Neuronal stem cell (in vitro differentiated cells): ENCODE measurements at regions not wholly inside any gene's neighbourhood (a gene's known extent, or its start where the extent isn't known, plus 50 kb on each side); places are given as distances from the start of the nearest gene placed in this dataset.

Experiments used
- DNase-seq: peaks from one replicate; pipeline ENCODE4 v3.0.0-alpha.2; 2013; ENCODE audit warnings: low spot score
- H2AFZ ChIP-seq: one replicate; pipeline ENCODE4 v1.6.1; 2013; ENCODE audit warnings: mild to moderate bottlenecking, low read length, inconsistent platforms
- H2AK5ac ChIP-seq: 2 replicates; pipeline ENCODE4 v1.6.1; 2013; ENCODE audit warnings: low read depth, mild to moderate bottlenecking, inconsistent platforms, low read length, moderate library complexity, mixed read lengths
- H2BK120ac ChIP-seq: 2 replicates; pipeline ENCODE4 v1.6.1; 2013; ENCODE audit warnings: low read depth, mild to moderate bottlenecking, inconsistent platforms, low read length, moderate library complexity, mixed read lengths
- H2BK12ac ChIP-seq: one replicate; pipeline ENCODE4 v1.6.1; 2013; ENCODE audit warnings: low read length, inconsistent platforms
- H2BK15ac ChIP-seq: 2 replicates; pipeline ENCODE4 v1.6.1; 2013; ENCODE audit warnings: mild to moderate bottlenecking, low read length, inconsistent platforms, mixed read lengths
- H2BK5ac ChIP-seq: one replicate; pipeline ENCODE4 v1.6.1; 2013; ENCODE audit warnings: inconsistent platforms, mild to moderate bottlenecking, low read length, moderate library complexity
- H3K14ac ChIP-seq: one replicate; pipeline ENCODE4 v1.6.1; 2013; ENCODE audit warnings: low read length, inconsistent platforms
- H3K18ac ChIP-seq: 2 replicates; pipeline ENCODE4 v1.6.1; 2013; ENCODE audit warnings: low read length, inconsistent platforms
- H3K23ac ChIP-seq: 2 replicates; pipeline ENCODE4 v1.6.1; 2013; ENCODE audit warnings: low read depth, mild to moderate bottlenecking, mixed read lengths, low read length, inconsistent platforms; ENCODE audit not compliant: poor library complexity
- H3K27ac ChIP-seq: replicated peaks from 3 replicates; pipeline ENCODE4 v1.5.1; 2013; ENCODE audit warnings: low read length, inconsistent platforms
- H3K27me3 ChIP-seq, 3 experiments: 2 replicates each; pipeline ENCODE4 v1.6.1; 2013; ENCODE audit warnings: low read length in 3 of 3, mild to moderate bottlenecking in 2 of 3, inconsistent platforms in 1 of 3, low read depth in 1 of 3, mixed read lengths in 1 of 3, moderate library complexity in 1 of 3; ENCODE audit not compliant: control insufficient read depth in 3 of 3, insufficient read depth in 3 of 3
- H3K36me3 ChIP-seq, 2 donors: replicated peaks in 1 of 2; 2 replicates each; pipeline ENCODE4 v1.6.1; 2013; ENCODE audit warnings: low read length in 2 of 2; ENCODE audit not compliant: control insufficient read depth in 2 of 2, insufficient read depth in 2 of 2
- H3K4ac ChIP-seq: 2 replicates; pipeline ENCODE4 v1.6.1; 2013; ENCODE audit warnings: inconsistent platforms, mild to moderate bottlenecking, low read length, moderate library complexity
- H3K4me1 ChIP-seq, 2 donors: 1 replicate in 1 of 2; 2 replicates in 1 of 2; pipeline ENCODE4 v1.6.1; 2013; ENCODE audit warnings: low read length in 2 of 2, low read depth in 1 of 2; ENCODE audit not compliant: control insufficient read depth in 2 of 2, insufficient read depth in 1 of 2
- H3K4me2 ChIP-seq: one replicate; pipeline ENCODE4 v1.6.1; 2013; ENCODE audit warnings: mild to moderate bottlenecking, low read length, inconsistent platforms; ENCODE audit not compliant: insufficient read depth, poor library complexity, severe bottlenecking
- H3K4me3 ChIP-seq, 2 donors: 2 replicates each; pipeline ENCODE4 v1.5.1; 2013; ENCODE audit warnings: low read length in 2 of 2, mild to moderate bottlenecking in 2 of 2, inconsistent platforms in 1 of 2, moderate library complexity in 1 of 2
- H3K79me1 ChIP-seq: one replicate; pipeline ENCODE4 v1.6.1; 2013; ENCODE audit warnings: low read depth, mild to moderate bottlenecking, inconsistent platforms, low read length, moderate library complexity
- H3K9ac ChIP-seq: one replicate; pipeline ENCODE4 v1.6.1; 2013; ENCODE audit warnings: mild to moderate bottlenecking, low read depth, low read length, inconsistent platforms; ENCODE audit not compliant: poor library complexity
- H3K9me3 ChIP-seq, 2 donors: replicated peaks in 1 of 2; 2 replicates each; pipeline versions ENCODE3 to v1.6.1; 2013; ENCODE audit warnings: low read length in 2 of 2, mild to moderate bottlenecking in 2 of 2, inconsistent platforms in 1 of 2, low read depth in 1 of 2, mixed read lengths in 1 of 2, moderate library complexity in 1 of 2; ENCODE audit not compliant: control insufficient read depth in 2 of 2, insufficient read depth in 1 of 2
- H4K8ac ChIP-seq: one replicate; pipeline ENCODE4 v1.6.1; 2013; ENCODE audit warnings: low read depth, mild to moderate bottlenecking, inconsistent platforms, low read length, moderate library complexity
- H4K91ac ChIP-seq: one replicate; pipeline ENCODE4 v1.6.1; 2013; ENCODE audit warnings: low read length, low read depth, mild to moderate bottlenecking, inconsistent platforms; ENCODE audit not compliant: poor library complexity
- WGBS, 2 donors: extraction: QIAGEN DNeasy Blood & Tissue Kit; methylation state at CpG; one replicate each; pipeline ENCODE4 v1.1.7; 2013; ENCODE audit warnings: missing lambda C conversion rate in 2 of 2, mixed read lengths in 1 of 2; ENCODE audit not compliant: insufficient read length in 2 of 2, insufficient replicate concordance in 1 of 2; ENCODE audit errors: extremely low coverage in 2 of 2; 5-methylcytosine and 5-hydroxymethylcytosine counted together

DNA sequence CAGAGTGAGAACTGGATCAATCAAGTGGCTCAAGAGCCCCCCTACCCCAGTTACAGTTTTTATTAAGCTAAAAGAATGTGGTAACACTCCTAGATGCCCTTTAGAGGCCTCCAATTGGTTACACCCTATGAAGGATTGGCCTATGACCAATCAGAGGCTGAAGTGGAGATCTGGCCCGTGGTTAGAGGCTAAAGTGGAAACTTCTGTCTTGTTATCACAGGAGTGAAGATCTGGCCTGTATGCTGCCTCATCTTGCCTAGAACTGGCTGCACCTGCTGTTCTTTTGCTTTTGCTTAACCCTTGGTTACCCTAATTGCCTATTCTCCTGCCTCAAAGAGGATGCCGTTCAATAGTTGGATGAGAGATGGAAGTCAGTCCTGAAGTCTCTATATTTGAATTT, 100.1 kb upstream of the MAP2 start:
- no peaks in the 10 kb centered on the region for H3K36me3 ChIP-seq
- no peak overlapping the region for H3K4me2 ChIP-seq
- H3K4me1 ChIP-seq = peaks cover 0 to 2% of the 10 kb centered on the region in 2 donors
- H3K4me3 ChIP-seq = no peak overlapping the region
- no peak overlapping the region for H3K18ac ChIP-seq
- H3K27ac ChIP-seq = no peak overlapping the region
- no peak overlapping the region for H2AK5ac ChIP-seq
- H3K79me1 ChIP-seq = no peaks in the 10 kb centered on the region
- H3K27me3 ChIP-seq = no peaks in the 10 kb centered on the region
- H3K14ac ChIP-seq = no peak overlapping the region
- H2BK15ac ChIP-seq = no peak overlapping the region
- H3K9ac ChIP-seq = no peak overlapping the region
- no CpG with 5 or more reads among the region's 2 CpGs for WGBS, 2 donors
- H4K91ac ChIP-seq = no peak overlapping the region
- H2BK120ac ChIP-seq = no peak overlapping the region
- no peak overlapping the region for H2BK5ac ChIP-seq
- H3K23ac ChIP-seq = no peak overlapping the region
- DNase-seq = no peak
- no peak overlapping the region for H4K8ac ChIP-seq
- no peak overlapping the region for H2AFZ ChIP-seq
- H3K9me3 ChIP-seq = no peaks in the 10 kb centered on the region
- H2BK12ac ChIP-seq = no peak overlapping the region
- no peak overlapping the region for H3K4ac ChIP-seq

DNA sequence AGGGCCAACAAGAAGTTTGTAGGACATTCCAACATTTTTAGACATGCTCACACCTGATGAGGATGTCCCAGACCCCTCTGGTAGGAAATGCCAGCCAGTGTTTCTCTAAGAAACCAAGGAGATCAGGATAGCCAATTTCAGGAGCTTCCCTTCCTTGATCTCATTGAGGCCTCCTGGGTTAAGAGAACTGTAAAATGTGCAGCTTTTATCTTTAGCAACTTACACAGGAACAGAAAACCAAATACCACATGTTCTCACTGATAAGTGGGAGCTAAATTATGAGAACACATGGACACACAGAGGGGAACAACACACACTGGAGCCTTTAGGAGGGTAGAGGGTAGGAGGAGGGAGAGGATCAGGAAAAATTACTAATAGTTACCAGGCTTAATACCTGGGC, 99.6 kb upstream of the MAP2 start:
- H3K27ac ChIP-seq = no peak overlapping the region
- no peak overlapping the region for H3K23ac ChIP-seq
- no peak overlapping the region for H3K4me3 ChIP-seq
- no peaks in the 10 kb centered on the region for H3K9me3 ChIP-seq
- H2AFZ ChIP-seq = no peak overlapping the region
- no peak overlapping the region for H2BK120ac ChIP-seq
- H3K14ac ChIP-seq = no peak overlapping the region
- no peak overlapping the region for H3K9ac ChIP-seq
- no peaks in the 10 kb centered on the region for H3K36me3 ChIP-seq
- peaks cover 0 to 2% of the 10 kb centered on the region in 2 donors for H3K4me1 ChIP-seq
- H3K4me2 ChIP-seq = no peak overlapping the region
- H2BK15ac ChIP-seq = no peak overlapping the region
- DNase-seq = no peak
- no peak overlapping the region for H4K91ac ChIP-seq
- H2BK5ac ChIP-seq = no peak overlapping the region
- no peak overlapping the region for H3K18ac ChIP-seq
- no peak overlapping the region for H2AK5ac ChIP-seq
- no peaks in the 10 kb centered on the region for H3K27me3 ChIP-seq
- H2BK12ac ChIP-seq = no peak overlapping the region
- H4K8ac ChIP-seq = no peak overlapping the region
- H3K4ac ChIP-seq = no peak overlapping the region
- no peaks in the 10 kb centered on the region for H3K79me1 ChIP-seq

DNA sequence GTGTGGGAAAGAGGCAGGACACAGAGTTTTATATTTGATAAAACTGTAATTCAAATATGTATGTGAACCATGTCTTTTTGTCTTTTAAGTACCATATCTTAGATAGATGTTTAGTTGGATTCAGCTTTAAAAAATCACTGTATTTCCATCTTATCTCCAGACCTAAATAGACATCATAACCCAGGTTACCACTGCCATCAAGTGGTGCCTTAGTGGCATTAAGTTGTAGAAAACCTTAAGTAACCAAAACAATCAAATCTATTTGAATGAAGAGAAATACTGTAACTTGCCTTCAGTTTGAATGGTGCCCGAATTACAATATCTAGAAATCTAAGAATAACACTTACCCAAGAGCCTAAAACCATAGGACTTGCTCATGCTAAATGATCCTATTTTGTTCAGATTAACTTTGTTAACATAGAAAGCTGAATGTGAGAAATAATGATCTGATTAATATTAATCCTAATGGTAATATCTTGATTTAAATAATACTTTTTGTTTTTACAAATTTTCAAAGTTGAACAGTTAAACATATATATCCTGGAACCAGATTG, 92.5 kb upstream of the MAP2 start:
- H4K8ac ChIP-seq = no peak overlapping the region
- H3K9me3 ChIP-seq = no peaks in the 10 kb centered on the region
- no peak overlapping the region for H3K4me3 ChIP-seq
- no peak overlapping the region for H4K91ac ChIP-seq
- H3K4me1 ChIP-seq = no peaks in the 10 kb centered on the region
- H3K27ac ChIP-seq = no peak overlapping the region
- no peak overlapping the region for H2AFZ ChIP-seq
- H3K4ac ChIP-seq = no peak overlapping the region
- no peak overlapping the region for H2BK15ac ChIP-seq
- H3K4me2 ChIP-seq = no peak overlapping the region
- WGBS, 2 donors = no CpG with 5 or more reads among the region's 1 CpG
- no peaks in the 10 kb centered on the region for H3K36me3 ChIP-seq
- no peak overlapping the region for H2BK12ac ChIP-seq
- no peaks in the 10 kb centered on the region for H3K79me1 ChIP-seq
- H2BK5ac ChIP-seq = no peak overlapping the region
- H3K23ac ChIP-seq = no peak overlapping the region
- H3K9ac ChIP-seq = no peak overlapping the region
- no peak for DNase-seq
- H3K18ac ChIP-seq = no peak overlapping the region
- H3K27me3 ChIP-seq = no peaks in the 10 kb centered on the region
- H3K14ac ChIP-seq = no peak overlapping the region
- no peak overlapping the region for H2AK5ac ChIP-seq
- no peak overlapping the region for H2BK120ac ChIP-seq

- no peaks in the 10 kb centered on the region for H3K4me1 ChIP-seq
- H3K4me2 ChIP-seq = no peak overlapping the region
- no peak overlapping the region for H4K91ac ChIP-seq
- no peak overlapping the region for H3K18ac ChIP-seq
- H3K9me3 ChIP-seq = no peaks in the 10 kb centered on the region
- H2AK5ac ChIP-seq = no peak overlapping the region
- no peak overlapping the region for H3K14ac ChIP-seq
- no peaks in the 10 kb centered on the region for H3K79me1 ChIP-seq
- no peak overlapping the region for H2AFZ ChIP-seq
- H2BK120ac ChIP-seq = no peak overlapping the region
- H3K4ac ChIP-seq = no peak overlapping the region
- H3K27ac ChIP-seq = no peak overlapping the region
- H3K36me3 ChIP-seq = no peaks in the 10 kb centered on the region
- no peak overlapping the region for H2BK12ac ChIP-seq
- WGBS, 2 donors = no CpG with 5 or more reads among the region's 7 CpGs
- H3K23ac ChIP-seq = no peak overlapping the region
- no peak overlapping the region for H4K8ac ChIP-seq
- H3K4me3 ChIP-seq = no peak overlapping the region
- no peaks in the 10 kb centered on the region for H3K27me3 ChIP-seq
- H2BK15ac ChIP-seq = no peak overlapping the region
- no peak overlapping the region for H2BK5ac ChIP-seq
- no peak overlapping the region for H3K9ac ChIP-seq
- peak; percentile 64 for DNase-seq
Observed at GRCh38 chr2:209334188-209335017, 89.4 kb upstream of the MAP2 start.
